Activated CD4-positive, alpha-beta memory T cell treated with anti-CD3 and anti-CD28 coated beads, Interleukin-2, amount 10 ng/mL, durations not matched to agents 7 days and 5 days (primary cell): ENCODE measurements at regions not wholly inside any gene's neighbourhood (a gene's known extent, or its start where the extent isn't known, plus 50 kb on each side); places are given as distances from the start of the nearest gene placed in this dataset.

ENCODE experiments used
- CTCF ChIA-PET: fragments of 350-600 bp; sonication (Branson Sonifier 250); formaldehyde crosslinking; loops from one replicate; lab custom pipeline; 2021; ENCODE audit warnings: antibody characterized with exemption, inconsistent platforms; lab: Charles Lee
- POLR2A ChIA-PET: fragments of 350-600 bp; sonication (Branson Sonifier 250); formaldehyde crosslinking; loops from one replicate; lab custom pipeline; 2021; ENCODE audit warnings: antibody characterized with exemption; lab: Charles Lee
- DNase-seq: peaks from one replicate; pipeline ENCODE4 v3.0.0-alpha.2; 2020
- H3K27ac Mint-ChIP-seq: one replicate; pipeline ENCODE4 v1.8.0; 2021; ENCODE audit warnings: mild to moderate bottlenecking, mixed read lengths
- H3K27me3 Mint-ChIP-seq: one replicate; pipeline ENCODE4 v1.8.0; 2021; ENCODE audit warnings: mixed read lengths
- H3K36me3 Mint-ChIP-seq: one replicate; pipeline ENCODE4 v1.8.0; 2021; ENCODE audit warnings: low read depth, mixed read lengths
- H3K4me1 Mint-ChIP-seq: one replicate; pipeline ENCODE4 v1.8.0; 2021; ENCODE audit warnings: mixed read lengths
- H3K4me3 Mint-ChIP-seq: one replicate; pipeline ENCODE4 v1.8.0; 2021; ENCODE audit warnings: mild to moderate bottlenecking, mixed read lengths
- H3K9me3 Mint-ChIP-seq: one replicate; pipeline ENCODE4 v1.8.0; 2021; ENCODE audit warnings: mixed read lengths

- Mint-ChIP-seq H3K4me1 (no peaks in the 10 kb centered on the region), H3K27me3 (no peaks in the 10 kb centered on the region), H3K27ac (no peak overlapping the region), H3K4me3 (no peak overlapping the region), H3K9me3 (no peaks in the 10 kb centered on the region), H3K36me3 (no peaks in the 10 kb centered on the region)
- DNase-seq = no peak
- ChIA-PET CTCF (no interaction called here), POLR2A (no interaction called here)
Measured at GRCh38 chr18:73827801-73828200, 319.8 kb downstream of the FBXO15 start.

GRCh38 chr18:73826098-73826497, 321.5 kb downstream of the FBXO15 start:
- no peak overlapping the region for H3K27ac Mint-ChIP-seq
- H3K36me3 Mint-ChIP-seq = no peaks in the 10 kb centered on the region
- H3K27me3 Mint-ChIP-seq = no peaks in the 10 kb centered on the region
- CTCF ChIA-PET = no interaction called here
- no peak for DNase-seq
- H3K4me1 Mint-ChIP-seq = no peaks in the 10 kb centered on the region
- H3K9me3 Mint-ChIP-seq = no peaks in the 10 kb centered on the region
- H3K4me3 Mint-ChIP-seq = no peak overlapping the region
- POLR2A ChIA-PET = no interaction called here

GRCh38 chr18:73824671-73825070, 323.0 kb downstream of the FBXO15 start:
- H3K4me1 Mint-ChIP-seq = no peaks in the 10 kb centered on the region
- no peak overlapping the region for H3K4me3 Mint-ChIP-seq
- H3K27ac Mint-ChIP-seq = no peak overlapping the region
- CTCF ChIA-PET = no interaction called here
- H3K36me3 Mint-ChIP-seq = no peaks in the 10 kb centered on the region
- POLR2A ChIA-PET = no interaction called here
- no peak for DNase-seq
- no peaks in the 10 kb centered on the region for H3K9me3 Mint-ChIP-seq
- H3K27me3 Mint-ChIP-seq = no peaks in the 10 kb centered on the region

- no peak for DNase-seq
- Mint-ChIP-seq H3K4me1 (no peaks in the 10 kb centered on the region), H3K27me3 (no peaks in the 10 kb centered on the region), H3K36me3 (no peaks in the 10 kb centered on the region), H3K9me3 (no peaks in the 10 kb centered on the region), H3K4me3 (no peak overlapping the region), H3K27ac (no peak overlapping the region)
- CTCF ChIA-PET = no interaction called here
- POLR2A ChIA-PET = no interaction called here
Measured at GRCh38 chr18:73812423-73812822, 335.2 kb downstream of the FBXO15 start.

GRCh38 chr18:73807551-73808192, 340.0 kb downstream of the FBXO15 start:
- no peak for DNase-seq
- Mint-ChIP-seq H3K27ac (no peak overlapping the region), H3K4me3 (no peak overlapping the region), H3K27me3 (no peaks in the 10 kb centered on the region), H3K36me3 (no peaks in the 10 kb centered on the region), H3K9me3 (no peaks in the 10 kb centered on the region), H3K4me1 (no peaks in the 10 kb centered on the region)
- CTCF ChIA-PET = no interaction called here
- POLR2A ChIA-PET = no interaction called here

GRCh38 chr18:73805991-73806390, 341.6 kb downstream of the FBXO15 start:
- Mint-ChIP-seq H3K27me3 (no peaks in the 10 kb centered on the region), H3K27ac (no peak overlapping the region), H3K36me3 (no peaks in the 10 kb centered on the region), H3K4me3 (no peak overlapping the region), H3K9me3 (no peaks in the 10 kb centered on the region), H3K4me1 (no peaks in the 10 kb centered on the region)
- DNase-seq = no peak
- ChIA-PET POLR2A (no interaction called here), CTCF (no interaction called here)

GRCh38 chr18:73797419-73797818, 350.2 kb downstream of the FBXO15 start:
- Mint-ChIP-seq H3K4me1 (no peaks in the 10 kb centered on the region), H3K36me3 (no peaks in the 10 kb centered on the region), H3K27ac (no peak overlapping the region), H3K27me3 (no peaks in the 10 kb centered on the region), H3K9me3 (no peaks in the 10 kb centered on the region), H3K4me3 (no peak overlapping the region)
- ChIA-PET POLR2A (no interaction called here), CTCF (no interaction called here)
- DNase-seq = no peak

GRCh38 chr18:73793386-73793785, 354.2 kb downstream of the FBXO15 start:
- POLR2A ChIA-PET = no interaction called here
- CTCF ChIA-PET = no interaction called here
- H3K27me3 Mint-ChIP-seq = no peaks in the 10 kb centered on the region
- no peak overlapping the region for H3K27ac Mint-ChIP-seq
- no peaks in the 10 kb centered on the region for H3K36me3 Mint-ChIP-seq
- DNase-seq = no peak
- H3K4me1 Mint-ChIP-seq = no peaks in the 10 kb centered on the region
- H3K4me3 Mint-ChIP-seq = no peak overlapping the region
- no peaks in the 10 kb centered on the region for H3K9me3 Mint-ChIP-seq

- Mint-ChIP-seq H3K27ac (no peak overlapping the region), H3K27me3 (no peaks in the 10 kb centered on the region), H3K4me1 (no peaks in the 10 kb centered on the region), H3K36me3 (no peaks in the 10 kb centered on the region), H3K4me3 (no peak overlapping the region), H3K9me3 (no peaks in the 10 kb centered on the region)
- ChIA-PET POLR2A (no interaction called here), CTCF (no interaction called here)
- no peak for DNase-seq
Measured at GRCh38 chr18:73791081-73791480, 356.6 kb downstream of the FBXO15 start.

- no peak overlapping the region for H3K27ac Mint-ChIP-seq
- no peak for DNase-seq
- ChIA-PET POLR2A (no interaction called here), CTCF (no interaction called here)
- no peak overlapping the region for H3K4me3 Mint-ChIP-seq
- no peaks in the 10 kb centered on the region for H3K36me3 Mint-ChIP-seq
- no peaks in the 10 kb centered on the region for H3K9me3 Mint-ChIP-seq
- no peaks in the 10 kb centered on the region for H3K27me3 Mint-ChIP-seq
- no peaks in the 10 kb centered on the region for H3K4me1 Mint-ChIP-seq
Measured at GRCh38 chr18:73790587-73790986, 357.0 kb downstream of the FBXO15 start.

- Mint-ChIP-seq H3K36me3 (no peaks in the 10 kb centered on the region), H3K4me3 (no peak overlapping the region), H3K27me3 (no peaks in the 10 kb centered on the region), H3K27ac (no peak overlapping the region), H3K9me3 (no peaks in the 10 kb centered on the region), H3K4me1 (no peaks in the 10 kb centered on the region)
- ChIA-PET CTCF (no interaction called here), POLR2A (no interaction called here)
- no peak for DNase-seq
Measured at GRCh38 chr18:73787316-73787715, 360.3 kb downstream of the FBXO15 start.

- Mint-ChIP-seq H3K27me3 (no peaks in the 10 kb centered on the region), H3K9me3 (no peaks in the 10 kb centered on the region), H3K4me3 (no peak overlapping the region), H3K4me1 (no peaks in the 10 kb centered on the region), H3K27ac (no peak overlapping the region), H3K36me3 (no peaks in the 10 kb centered on the region)
- CTCF ChIA-PET = no interaction called here
- POLR2A ChIA-PET = no interaction called here
- no peak for DNase-seq
Measured at GRCh38 chr18:73785300-73785699, 362.3 kb downstream of the FBXO15 start.

- Mint-ChIP-seq H3K9me3 (no peaks in the 10 kb centered on the region), H3K36me3 (no peaks in the 10 kb centered on the region), H3K4me3 (no peak overlapping the region), H3K4me1 (no peaks in the 10 kb centered on the region), H3K27me3 (no peaks in the 10 kb centered on the region), H3K27ac (no peak overlapping the region)
- ChIA-PET CTCF (no interaction called here), POLR2A (no interaction called here)
- DNase-seq = no peak
Measured at GRCh38 chr18:73784853-73785252, 362.8 kb downstream of the FBXO15 start.

GRCh38 chr18:73782405-73782804, 365.2 kb downstream of the FBXO15 start:
- H3K4me1 Mint-ChIP-seq = no peaks in the 10 kb centered on the region
- H3K27ac Mint-ChIP-seq = no peak overlapping the region
- H3K36me3 Mint-ChIP-seq = no peaks in the 10 kb centered on the region
- no peak for DNase-seq
- H3K9me3 Mint-ChIP-seq = no peaks in the 10 kb centered on the region
- H3K4me3 Mint-ChIP-seq = no peak overlapping the region
- CTCF ChIA-PET = no interaction called here
- H3K27me3 Mint-ChIP-seq = no peaks in the 10 kb centered on the region
- POLR2A ChIA-PET = no interaction called here
